D721Med (cell line): ENCODE measurements at regions not wholly inside any gene's neighbourhood (a gene's known extent, or its start where the extent isn't known, plus 50 kb on each side); places are given as distances from the start of the nearest gene placed in this dataset.

ENCODE experiments used
- DNase-seq: peaks from one replicate; pipeline ENCODE4 v3.0.0; 2011; ENCODE audit warnings: low spot score; ENCODE audit not compliant: insufficient read length
- FAIRE-seq: peaks from 2 replicates; lab custom pipeline; 2011; peaks lifted over from hg19 to GRCh38; lab: Jason Lieb, UNC
- TF ChIP-seq, protein P1 (sequence below): IDR thresholded peaks from 2 replicates; pipeline ENCODE4 v1.5.1; 2012; ENCODE audit warnings: mild to moderate bottlenecking, control low read depth; ENCODE audit not compliant: insufficient read depth; ENCODE audit errors: missing control alignments

DNA sequence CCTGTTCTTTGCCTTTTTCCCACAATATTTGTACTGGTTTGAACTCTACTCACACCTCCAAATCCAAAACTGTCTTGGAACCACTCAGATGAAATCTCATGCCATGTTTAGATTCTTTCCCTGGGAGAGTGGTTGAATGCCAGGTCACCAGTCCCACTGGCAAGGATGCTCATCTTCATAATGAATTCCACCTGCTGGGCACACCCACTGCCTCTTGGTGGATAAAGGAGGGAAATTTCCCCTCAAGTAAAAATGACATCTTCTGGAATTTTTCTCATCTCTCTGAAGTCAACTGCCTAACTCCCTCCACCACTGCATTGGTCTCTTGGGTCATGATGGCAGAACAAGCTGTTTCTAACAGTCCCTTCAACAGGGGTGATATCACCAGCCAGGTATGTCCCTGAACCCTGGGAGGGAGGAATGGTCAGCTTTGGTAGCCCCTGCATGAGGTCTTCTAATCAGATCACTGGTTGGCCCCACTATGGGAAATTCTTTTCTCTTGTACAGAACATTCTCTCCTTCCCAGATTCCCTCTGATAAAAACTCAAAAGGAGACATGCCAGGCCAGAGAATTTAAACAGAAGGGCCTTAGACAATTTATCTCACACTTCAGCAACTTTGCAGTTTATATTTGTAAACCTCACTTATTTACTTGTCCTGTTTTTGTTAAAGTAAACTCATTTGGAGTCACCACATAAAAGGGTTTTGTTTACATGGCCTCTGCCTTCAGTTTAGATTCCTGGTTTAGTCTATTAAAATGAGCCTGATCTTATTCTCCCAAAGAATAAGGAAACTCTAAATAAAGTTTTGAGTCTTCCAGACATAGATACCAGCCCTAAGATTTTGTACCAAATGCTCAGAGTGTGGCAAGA is 143.4 kb downstream of the WNT5A start:
- DNase-seq: no peak
- no peak for FAIRE-seq
- TF ChIP-seq, protein P1, sequence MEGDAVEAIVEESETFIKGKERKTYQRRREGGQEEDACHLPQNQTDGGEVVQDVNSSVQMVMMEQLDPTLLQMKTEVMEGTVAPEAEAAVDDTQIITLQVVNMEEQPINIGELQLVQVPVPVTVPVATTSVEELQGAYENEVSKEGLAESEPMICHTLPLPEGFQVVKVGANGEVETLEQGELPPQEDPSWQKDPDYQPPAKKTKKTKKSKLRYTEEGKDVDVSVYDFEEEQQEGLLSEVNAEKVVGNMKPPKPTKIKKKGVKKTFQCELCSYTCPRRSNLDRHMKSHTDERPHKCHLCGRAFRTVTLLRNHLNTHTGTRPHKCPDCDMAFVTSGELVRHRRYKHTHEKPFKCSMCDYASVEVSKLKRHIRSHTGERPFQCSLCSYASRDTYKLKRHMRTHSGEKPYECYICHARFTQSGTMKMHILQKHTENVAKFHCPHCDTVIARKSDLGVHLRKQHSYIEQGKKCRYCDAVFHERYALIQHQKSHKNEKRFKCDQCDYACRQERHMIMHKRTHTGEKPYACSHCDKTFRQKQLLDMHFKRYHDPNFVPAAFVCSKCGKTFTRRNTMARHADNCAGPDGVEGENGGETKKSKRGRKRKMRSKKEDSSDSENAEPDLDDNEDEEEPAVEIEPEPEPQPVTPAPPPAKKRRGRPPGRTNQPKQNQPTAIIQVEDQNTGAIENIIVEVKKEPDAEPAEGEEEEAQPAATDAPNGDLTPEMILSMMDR: no peak

DNA sequence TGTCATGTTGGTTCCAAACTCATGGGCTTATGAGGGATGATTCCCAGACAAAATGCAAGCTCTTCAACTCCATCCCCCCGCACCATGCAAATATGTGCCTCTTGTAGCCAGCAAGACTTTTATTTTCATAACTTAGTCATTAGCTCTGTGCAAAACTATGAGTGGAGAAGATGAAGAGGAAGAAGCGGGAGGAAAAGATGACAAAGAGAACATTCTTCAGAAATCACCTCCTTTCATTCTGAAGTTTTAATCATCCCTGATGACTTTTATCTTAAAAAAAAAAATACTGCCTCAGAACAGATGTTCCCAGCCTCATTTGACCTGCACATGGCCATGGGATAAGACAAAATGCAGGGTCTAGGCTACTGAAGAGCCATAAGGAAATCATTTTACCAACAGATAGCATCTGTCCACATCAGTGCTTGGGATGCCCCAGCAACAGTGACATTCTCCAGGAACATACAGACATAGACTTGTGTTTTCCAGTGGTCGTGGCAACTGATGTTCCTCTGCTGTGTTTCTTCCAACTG is 145.5 kb downstream of the WNT5A start:
- TF ChIP-seq, protein P1: no peak
- DNase-seq: no peak
- FAIRE-seq: no peak

DNA sequence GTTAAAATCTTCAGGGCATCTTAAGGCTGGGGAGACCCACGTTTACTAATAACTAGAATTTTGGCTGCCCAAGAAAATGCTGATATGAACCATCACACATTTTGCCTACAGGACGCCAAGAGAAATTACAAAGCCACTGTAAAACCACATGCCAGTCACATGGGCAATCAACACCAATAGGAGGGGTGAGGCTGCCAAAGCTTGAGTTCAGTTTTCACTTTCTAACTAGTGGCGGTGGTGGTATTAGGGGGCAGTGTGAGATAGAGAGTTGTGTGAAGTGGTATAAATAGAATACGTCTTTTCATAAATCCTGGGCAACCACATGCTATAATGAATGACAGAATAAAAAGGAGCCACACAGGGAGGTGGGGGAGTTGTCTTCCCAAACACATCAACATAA is 147.3 kb downstream of the WNT5A start:
- no peak for DNase-seq
- FAIRE-seq: no peak
- TF ChIP-seq, protein P1: no peak

DNA sequence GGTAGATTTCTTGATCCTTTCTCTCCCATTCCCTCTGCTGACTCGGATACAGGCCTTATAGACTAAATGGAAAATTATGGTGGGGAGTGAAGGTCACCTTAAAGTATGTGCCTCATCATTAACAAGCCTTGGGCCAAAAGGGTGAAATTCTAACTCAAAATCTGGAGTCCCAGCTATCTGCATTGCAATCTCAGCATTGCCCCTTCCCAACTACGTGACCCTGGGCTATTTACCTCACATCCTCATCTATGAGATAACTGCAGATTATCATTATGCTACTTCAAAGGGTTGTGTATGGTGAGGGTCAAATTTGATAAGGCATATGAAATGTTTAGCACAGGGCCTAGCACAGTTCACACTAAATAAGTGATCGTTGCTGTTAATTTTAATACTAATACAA is 147.7 kb downstream of the WNT5A start:
- DNase-seq: no peak
- no peak for FAIRE-seq
- TF ChIP-seq, protein P1: no peak

DNA sequence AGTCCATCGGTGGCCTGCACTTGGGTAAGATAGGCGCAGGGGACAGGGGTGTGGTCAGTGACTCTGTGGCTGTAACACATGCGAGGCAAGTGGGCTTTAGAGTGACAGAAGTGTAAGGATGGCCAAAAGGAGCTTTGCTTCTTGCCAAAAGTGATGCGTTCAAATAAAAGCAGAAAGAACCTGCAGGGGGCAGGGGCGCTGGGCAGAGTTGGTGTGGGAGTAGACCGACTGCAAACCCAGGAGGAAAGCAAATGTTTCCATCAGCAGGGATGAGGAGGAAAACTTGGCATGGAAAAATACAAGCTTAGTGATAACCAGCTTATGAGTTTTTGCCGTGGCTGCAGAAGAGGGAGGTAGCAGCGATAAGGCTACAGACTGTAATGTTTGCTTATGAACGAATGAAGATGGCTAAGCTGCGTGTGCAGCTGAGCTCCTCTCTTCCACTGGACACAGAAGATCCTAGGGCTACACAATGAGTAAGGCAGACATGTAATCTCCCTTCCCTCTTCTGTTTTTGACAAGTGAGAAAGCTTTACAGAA is 149.4 kb downstream of the WNT5A start:
- FAIRE-seq (no peak), DNase-seq (no peak)
- TF ChIP-seq, protein P1: no peak

DNA sequence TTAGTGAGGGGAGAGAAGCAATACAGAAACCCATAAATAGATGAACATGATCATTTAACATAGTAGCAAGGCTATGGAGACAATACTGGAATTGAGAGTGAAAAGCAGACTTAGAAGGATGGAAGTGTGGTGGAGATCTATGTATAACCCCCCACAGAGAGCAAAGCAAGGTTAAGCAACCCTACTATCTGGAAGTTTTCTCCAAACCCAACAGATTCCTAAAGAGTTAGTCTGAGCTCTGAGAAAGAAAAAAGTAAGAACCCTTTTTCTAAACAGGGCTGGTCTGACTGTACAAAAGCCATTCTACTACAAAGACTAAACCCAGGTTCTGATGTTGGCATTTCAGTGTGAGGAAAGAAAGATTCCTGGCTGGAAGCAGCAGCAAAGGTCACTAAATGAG is 153.2 kb downstream of the WNT5A start:
- FAIRE-seq: no peak
- no peak for DNase-seq
- TF ChIP-seq, protein P1: no peak

DNA sequence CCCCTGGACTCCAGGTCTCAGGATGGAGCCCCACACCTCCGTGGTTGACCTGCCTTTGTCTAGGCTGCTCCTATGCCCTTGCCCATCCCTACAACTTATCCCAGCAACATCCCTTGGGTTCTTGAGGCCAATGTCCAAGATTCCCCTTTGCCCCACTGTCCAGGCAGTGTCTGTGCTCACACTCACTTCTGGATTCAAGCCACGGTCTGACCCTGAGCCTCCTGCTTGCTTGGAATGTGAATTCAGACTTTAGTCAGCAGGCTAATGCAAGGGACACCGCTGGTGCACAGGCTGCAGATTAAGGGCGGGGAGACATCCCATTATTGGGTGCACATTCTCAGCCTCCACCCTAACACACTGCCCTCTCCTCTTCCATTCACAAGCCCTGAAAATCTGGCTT is 154.1 kb downstream of the WNT5A start:
- no peak for FAIRE-seq
- DNase-seq: no peak
- TF ChIP-seq, protein P1: no peak
